Left ventricle myocardium inferior (tissue), 1 donor: ENCODE measurements at regions not wholly inside any gene's neighbourhood (a gene's known extent, or its start where the extent isn't known, plus 50 kb on each side); places are given as distances from the start of the nearest gene placed in this dataset.

Source experiments
- DNase-seq: peaks from one replicate; pipeline ENCODE4 v3.0.0-alpha.2; 2020
- H3K27ac ChIP-seq: fragments of 200-600 bp; replicated peaks from 2 replicates; pipeline ENCODE4 v1.8.0; 2021
- H3K27me3 ChIP-seq: fragments of 200-600 bp; 2 replicates; pipeline ENCODE4 v1.8.0; 2021; ENCODE audit warnings: low read depth
- H3K36me3 ChIP-seq: fragments of 200-600 bp; 2 replicates; pipeline ENCODE4 v1.8.0; 2021
- H3K4me1 ChIP-seq: fragments of 200-600 bp; 2 replicates; pipeline ENCODE4 v1.8.0; 2021
- H3K4me3 ChIP-seq: fragments of 200-600 bp; 2 replicates; pipeline ENCODE4 v1.8.0; 2021; ENCODE audit warnings: mild to moderate bottlenecking, moderate library complexity
- H3K9me3 ChIP-seq: fragments of 200-600 bp; replicated peaks from 2 replicates; pipeline ENCODE4 v1.8.0; 2021
- intact Hi-C: fragments of 100-400 bp; cut with micrococcal nuclease; formaldehyde crosslinking; loops from one replicate; pipeline ENCODE4 v1.11.0; 2022
- TF ChIP-seq, protein P1 (sequence below): fragments of 200-600 bp; IDR thresholded peaks from 2 replicates; pipeline ENCODE4 v1.8.0; 2021; ENCODE audit warnings: antibody characterized with exemption, mild to moderate bottlenecking, borderline replicate concordance
- donor health status: DM: no; HTN: yes; CAD: no; lungs with severe emphysema.

DNA sequence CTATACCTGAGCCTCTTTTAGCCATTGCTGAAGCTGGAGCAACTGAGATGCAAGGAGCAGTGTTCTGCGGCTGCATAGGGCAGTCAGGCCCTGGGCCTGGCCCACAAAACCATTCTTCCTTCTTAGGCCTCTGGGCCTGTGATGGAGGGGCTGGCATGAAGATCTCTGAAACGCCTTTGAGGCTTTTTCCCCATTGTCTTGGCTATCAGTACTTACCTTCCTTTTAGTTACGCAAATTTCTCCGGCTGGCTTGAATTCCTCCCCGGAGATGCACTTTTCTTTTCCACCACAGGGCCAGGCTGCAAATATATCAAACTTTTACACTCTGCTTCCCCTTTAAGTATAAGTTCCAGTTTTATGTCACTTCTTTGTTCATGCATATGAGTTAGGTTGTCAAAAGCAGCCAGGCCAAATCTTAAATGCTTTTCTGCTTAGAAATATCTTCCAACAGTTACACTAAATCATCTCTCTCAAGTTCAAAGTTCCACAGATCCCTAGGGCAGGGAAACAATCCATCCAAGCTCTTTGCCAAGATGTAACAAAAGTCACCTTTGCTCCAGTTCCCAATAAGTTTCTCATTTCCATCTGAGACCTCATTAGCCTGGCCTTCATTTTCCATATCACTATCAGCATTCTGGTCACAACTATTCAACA is 194.4 kb upstream of the PCDH7 start:
- Histone ChIP-seq H3K4me3 (no peak overlapping the region), H3K9me3 (no peaks in the 10 kb centered on the region)
- intact Hi-C loops = no loop called here

DNA sequence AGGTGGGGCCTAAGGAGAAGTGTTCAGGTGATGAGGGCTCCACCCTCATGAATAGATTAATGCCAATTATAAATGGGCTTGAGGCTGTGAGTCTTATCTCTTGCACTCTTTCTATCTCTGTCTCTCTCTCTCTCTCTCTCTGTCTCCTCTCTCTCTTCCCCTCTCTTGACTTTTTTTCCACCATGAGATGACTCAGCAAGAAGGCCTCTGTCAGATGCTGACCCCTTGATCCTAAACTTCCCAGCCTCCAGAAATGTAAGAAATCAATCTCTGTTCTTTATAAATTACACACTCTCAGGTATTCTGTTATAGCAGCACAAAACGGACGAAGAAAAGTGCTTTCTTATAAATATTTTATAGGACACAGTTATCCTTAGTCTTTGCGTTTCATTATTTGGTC is 184.9 kb upstream of the PCDH7 start:
- DNase-seq = no peak
- intact Hi-C loops = no loop called here
- Histone ChIP-seq H3K36me3 (no peaks in the 10 kb centered on the region), H3K27ac (no peak overlapping the region), H3K9me3 (peaks cover 11% of the 10 kb centered on the region), H3K27me3 (no peaks in the 10 kb centered on the region), H3K4me1 (no peaks in the 10 kb centered on the region), H3K4me3 (no peak overlapping the region)
- TF ChIP-seq, protein P1, sequence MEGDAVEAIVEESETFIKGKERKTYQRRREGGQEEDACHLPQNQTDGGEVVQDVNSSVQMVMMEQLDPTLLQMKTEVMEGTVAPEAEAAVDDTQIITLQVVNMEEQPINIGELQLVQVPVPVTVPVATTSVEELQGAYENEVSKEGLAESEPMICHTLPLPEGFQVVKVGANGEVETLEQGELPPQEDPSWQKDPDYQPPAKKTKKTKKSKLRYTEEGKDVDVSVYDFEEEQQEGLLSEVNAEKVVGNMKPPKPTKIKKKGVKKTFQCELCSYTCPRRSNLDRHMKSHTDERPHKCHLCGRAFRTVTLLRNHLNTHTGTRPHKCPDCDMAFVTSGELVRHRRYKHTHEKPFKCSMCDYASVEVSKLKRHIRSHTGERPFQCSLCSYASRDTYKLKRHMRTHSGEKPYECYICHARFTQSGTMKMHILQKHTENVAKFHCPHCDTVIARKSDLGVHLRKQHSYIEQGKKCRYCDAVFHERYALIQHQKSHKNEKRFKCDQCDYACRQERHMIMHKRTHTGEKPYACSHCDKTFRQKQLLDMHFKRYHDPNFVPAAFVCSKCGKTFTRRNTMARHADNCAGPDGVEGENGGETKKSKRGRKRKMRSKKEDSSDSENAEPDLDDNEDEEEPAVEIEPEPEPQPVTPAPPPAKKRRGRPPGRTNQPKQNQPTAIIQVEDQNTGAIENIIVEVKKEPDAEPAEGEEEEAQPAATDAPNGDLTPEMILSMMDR = no peak

More for the DNA sequence above, 194.4 kb upstream of the PCDH7 start:
- Histone ChIP-seq H3K27me3 (no peaks in the 10 kb centered on the region), H3K27ac (no peak overlapping the region), H3K4me1 (no peaks in the 10 kb centered on the region), H3K36me3 (no peaks in the 10 kb centered on the region)
- TF ChIP-seq, protein P1 = no peak
- no peak for DNase-seq

DNA sequence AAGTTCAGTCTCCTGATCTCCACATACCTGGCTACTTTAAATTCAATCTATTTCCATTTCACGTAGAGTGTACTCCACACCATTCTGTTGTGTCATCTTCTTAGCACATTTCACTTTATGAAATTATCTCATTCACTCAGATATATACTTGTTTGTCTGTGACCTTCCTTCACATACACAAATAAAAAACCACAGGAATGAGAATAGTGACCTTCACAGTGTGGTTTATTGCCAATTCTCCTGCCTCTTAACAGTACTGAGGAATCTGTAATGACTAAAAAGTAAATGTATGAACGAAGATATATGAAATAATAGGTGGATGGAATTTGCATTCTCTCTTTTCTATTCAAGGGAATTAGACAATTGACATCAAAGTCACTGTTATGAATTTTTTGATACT is 183.9 kb upstream of the PCDH7 start:
- no peak for DNase-seq
- no peaks in the 10 kb centered on the region for H3K27me3 ChIP-seq
- peaks cover 13% of the 10 kb centered on the region for H3K9me3 ChIP-seq
- H3K4me3 ChIP-seq = no peak overlapping the region
- H3K27ac ChIP-seq = no peak overlapping the region
- H3K4me1 ChIP-seq = no peaks in the 10 kb centered on the region
- no peaks in the 10 kb centered on the region for H3K36me3 ChIP-seq
- intact Hi-C loops = no loop called here
- TF ChIP-seq, protein P1 = no peak

DNA sequence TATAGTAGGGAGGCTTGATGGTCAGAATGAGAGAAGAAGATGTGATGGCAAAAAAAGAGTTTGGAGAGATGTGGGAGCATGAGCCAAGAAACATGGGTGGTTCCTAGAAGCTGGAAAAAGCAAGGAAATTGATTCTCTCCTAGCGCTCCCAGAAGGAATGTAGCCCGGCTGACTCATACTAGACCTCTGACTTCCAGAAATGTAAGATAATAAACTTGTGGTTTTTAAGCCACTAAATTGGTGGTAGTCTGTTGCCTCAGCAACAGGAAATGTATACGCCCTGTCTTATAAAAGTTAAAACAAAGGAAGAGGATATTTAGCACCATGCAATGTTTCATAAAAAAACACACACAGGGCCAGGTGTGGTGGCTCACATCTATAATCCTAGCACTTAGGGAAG is 182.7 kb upstream of the PCDH7 start:
- Histone ChIP-seq H3K36me3 (no peaks in the 10 kb centered on the region), H3K4me3 (no peak overlapping the region), H3K9me3 (peaks cover 13% of the 10 kb centered on the region), H3K27me3 (no peaks in the 10 kb centered on the region), H3K4me1 (no peaks in the 10 kb centered on the region), H3K27ac (no peak overlapping the region)
- no peak for DNase-seq
- intact Hi-C loops = no loop called here
- TF ChIP-seq, protein P1 = no peak

DNA sequence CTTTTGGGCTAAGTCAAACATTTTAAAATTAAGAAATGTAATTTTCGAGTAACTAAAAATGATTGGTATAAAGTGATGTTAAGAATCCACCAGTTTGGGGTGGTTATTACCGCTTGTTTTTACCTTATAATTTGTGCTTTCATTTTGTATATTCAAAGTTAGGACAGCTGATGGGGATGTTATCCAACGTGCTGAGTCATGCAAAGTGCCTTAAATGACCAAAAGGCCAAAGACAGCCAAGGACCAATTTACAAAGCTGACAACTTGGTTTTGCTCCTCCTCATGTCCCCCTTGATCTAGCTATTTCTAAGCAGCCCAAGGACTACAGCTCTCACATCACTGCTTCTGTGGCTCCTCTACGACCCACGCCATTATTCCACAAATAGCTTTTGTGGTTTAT is 181.4 kb upstream of the PCDH7 start:
- TF ChIP-seq, protein P1 = no peak
- no peak for DNase-seq
- peaks cover 13% of the 10 kb centered on the region for H3K9me3 ChIP-seq
- intact Hi-C loops = no loop called here
- no peaks in the 10 kb centered on the region for H3K4me1 ChIP-seq
- H3K4me3 ChIP-seq = no peak overlapping the region
- H3K27ac ChIP-seq = no peak overlapping the region
- no peaks in the 10 kb centered on the region for H3K36me3 ChIP-seq
- H3K27me3 ChIP-seq = no peaks in the 10 kb centered on the region
